ENCODE measurements at regions not wholly inside any gene's neighbourhood (a gene's known extent, or its start where the extent isn't known, plus 50 kb on each side); places are given as distances from the start of the nearest gene placed in this dataset.

GRCh38 chr5:107203243-107203642 is 467.5 kb downstream of the EFNA5 start:
- TF ChIP-seq CTCF (IDR thresholded peaks at IDR 0.05), result no peak
- no peak for TF ChIP-seq POLR2A (IDR thresholded peaks at IDR 0.05)
- no peak for TF ChIP-seq POLR2AphosphoS5 (IDR thresholded peaks at IDR 0.05)
